ENCODE measurements at regions not wholly inside any gene's neighbourhood (a gene's known extent, or its start where the extent isn't known, plus 50 kb on each side); places are given as distances from the start of the nearest gene placed in this dataset.

- TF ChIP-seq ZNF839 (CRISPR knock-in tag; IDR thresholded peaks at IDR 0.05; ENCODE audit: borderline replicate concordance): no peak
- TF ChIP-seq TCF7 (IDR thresholded peaks at IDR 0.05; ENCODE audit: low read depth): no peak
- no peak for TF ChIP-seq ZNF616 (CRISPR knock-in tag; IDR thresholded peaks at IDR 0.05; ENCODE audit: low read depth)
- no peak for TF ChIP-seq TFDP1 (CRISPR knock-in tag; IDR thresholded peaks at IDR 0.05; ENCODE audit: borderline replicate concordance)
- TF ChIP-seq, protein P1, sequence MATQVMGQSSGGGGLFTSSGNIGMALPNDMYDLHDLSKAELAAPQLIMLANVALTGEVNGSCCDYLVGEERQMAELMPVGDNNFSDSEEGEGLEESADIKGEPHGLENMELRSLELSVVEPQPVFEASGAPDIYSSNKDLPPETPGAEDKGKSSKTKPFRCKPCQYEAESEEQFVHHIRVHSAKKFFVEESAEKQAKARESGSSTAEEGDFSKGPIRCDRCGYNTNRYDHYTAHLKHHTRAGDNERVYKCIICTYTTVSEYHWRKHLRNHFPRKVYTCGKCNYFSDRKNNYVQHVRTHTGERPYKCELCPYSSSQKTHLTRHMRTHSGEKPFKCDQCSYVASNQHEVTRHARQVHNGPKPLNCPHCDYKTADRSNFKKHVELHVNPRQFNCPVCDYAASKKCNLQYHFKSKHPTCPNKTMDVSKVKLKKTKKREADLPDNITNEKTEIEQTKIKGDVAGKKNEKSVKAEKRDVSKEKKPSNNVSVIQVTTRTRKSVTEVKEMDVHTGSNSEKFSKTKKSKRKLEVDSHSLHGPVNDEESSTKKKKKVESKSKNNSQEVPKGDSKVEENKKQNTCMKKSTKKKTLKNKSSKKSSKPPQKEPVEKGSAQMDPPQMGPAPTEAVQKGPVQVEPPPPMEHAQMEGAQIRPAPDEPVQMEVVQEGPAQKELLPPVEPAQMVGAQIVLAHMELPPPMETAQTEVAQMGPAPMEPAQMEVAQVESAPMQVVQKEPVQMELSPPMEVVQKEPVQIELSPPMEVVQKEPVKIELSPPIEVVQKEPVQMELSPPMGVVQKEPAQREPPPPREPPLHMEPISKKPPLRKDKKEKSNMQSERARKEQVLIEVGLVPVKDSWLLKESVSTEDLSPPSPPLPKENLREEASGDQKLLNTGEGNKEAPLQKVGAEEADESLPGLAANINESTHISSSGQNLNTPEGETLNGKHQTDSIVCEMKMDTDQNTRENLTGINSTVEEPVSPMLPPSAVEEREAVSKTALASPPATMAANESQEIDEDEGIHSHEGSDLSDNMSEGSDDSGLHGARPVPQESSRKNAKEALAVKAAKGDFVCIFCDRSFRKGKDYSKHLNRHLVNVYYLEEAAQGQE (IDR thresholded peaks at IDR 0.05; ENCODE audit: borderline replicate concordance in 1 of 2, low read depth in 1 of 2, low read length in 2 of 2): no peak
- no peak for TF ChIP-seq FOXK1 (CRISPR knock-in tag; IDR thresholded peaks at IDR 0.05; ENCODE audit: borderline replicate concordance, low read depth)
- no peak for TF ChIP-seq CEBPB (IDR thresholded peaks at IDR 0.05; ENCODE audit: borderline replicate concordance, low read depth, low read length)
- TF ChIP-seq CTCF (CRISPR knock-in tag; IDR thresholded peaks at IDR 0.05): no peak
- TF ChIP-seq, protein P2, sequence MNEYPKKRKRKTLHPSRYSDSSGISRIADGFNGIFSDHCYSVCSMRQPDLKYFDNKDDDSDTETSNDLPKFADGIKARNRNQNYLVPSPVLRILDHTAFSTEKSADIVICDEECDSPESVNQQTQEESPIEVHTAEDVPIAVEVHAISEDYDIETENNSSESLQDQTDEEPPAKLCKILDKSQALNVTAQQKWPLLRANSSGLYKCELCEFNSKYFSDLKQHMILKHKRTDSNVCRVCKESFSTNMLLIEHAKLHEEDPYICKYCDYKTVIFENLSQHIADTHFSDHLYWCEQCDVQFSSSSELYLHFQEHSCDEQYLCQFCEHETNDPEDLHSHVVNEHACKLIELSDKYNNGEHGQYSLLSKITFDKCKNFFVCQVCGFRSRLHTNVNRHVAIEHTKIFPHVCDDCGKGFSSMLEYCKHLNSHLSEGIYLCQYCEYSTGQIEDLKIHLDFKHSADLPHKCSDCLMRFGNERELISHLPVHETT (CRISPR knock-in tag; conservative IDR thresholded peaks at IDR 0.05): no peak
- no peak for TF ChIP-seq SIN3A (IDR thresholded peaks at IDR 0.05; ENCODE audit: borderline replicate concordance, low read depth, low read length)
- no peak for TF ChIP-seq FOXA1 (IDR thresholded peaks at IDR 0.05)
- no peak for TF ChIP-seq FOXA1 (CRISPR knock-in tag; IDR thresholded peaks at IDR 0.05)
- no peak for TF ChIP-seq POLR2AphosphoS2 (IDR thresholded peaks at IDR 0.05; ENCODE audit: low read depth, low read length)
These were observed 762.2 kb upstream of the HS6ST1 start for GRCh38 chr2:129080715-129081476.
